GM12878 (cell line): ENCODE measurements at regions not wholly inside any gene's neighbourhood (a gene's known extent, or its start where the extent isn't known, plus 50 kb on each side); places are given as distances from the start of the nearest gene placed in this dataset.

Source experiments
- ATF2 ChIP-seq: IDR thresholded peaks from 2 replicates; pipeline ENCODE4 v1.6.1; 2012; ENCODE audit warnings: low read length, inconsistent platforms
- BHLHE40 ChIP-seq, 2 experiments: fragments of 450-650 bp in 1 of 2; IDR thresholded peaks; 2 replicates each; pipeline ENCODE4 v1.6.1; 2011 to 2017; ENCODE audit warnings: low read depth in 2 of 2, borderline replicate concordance in 1 of 2, improper control_type of control experiment in 1 of 2, low read length in 1 of 2, mild to moderate bottlenecking in 1 of 2
- BRCA1 ChIP-seq: IDR thresholded peaks from 2 replicates; pipeline ENCODE4 v1.6.1; 2011; ENCODE audit warnings: low read depth, low read length, improper control_type of control experiment
- CTCF ChIP-seq, 3 experiments: IDR thresholded peaks in 2 of 3; conservative IDR thresholded peaks in 1 of 3; 2 replicates each; pipeline ENCODE4 v1.5.1; 2011; ENCODE audit warnings: low read depth in 3 of 3, low read length in 3 of 3, mild to moderate bottlenecking in 3 of 3, control low read depth in 2 of 3, moderate library complexity in 2 of 3, inconsistent platforms in 1 of 3, mixed read lengths in 1 of 3; ENCODE audit not compliant: control insufficient read depth in 2 of 3, insufficient read depth in 1 of 3; ENCODE audit errors: extremely low read depth in 1 of 3
- EZH2 ChIP-seq: IDR thresholded peaks from 2 replicates; pipeline ENCODE4 v1.6.1; 2012; ENCODE audit warnings: low read depth, mild to moderate bottlenecking, control low read depth, inconsistent platforms, low read length, borderline replicate concordance; ENCODE audit not compliant: control insufficient read depth
- NR2C1 ChIP-seq: fragments of 450-650 bp; IDR thresholded peaks from 2 replicates; pipeline ENCODE4 v1.6.1; 2017; ENCODE audit warnings: antibody characterized with exemption, mild to moderate bottlenecking, moderate library complexity
- TARDBP ChIP-seq: IDR thresholded peaks from 2 replicates; pipeline ENCODE4 v1.6.1; 2016; ENCODE audit warnings: borderline replicate concordance
- USF1 ChIP-seq: IDR thresholded peaks from 2 replicates; pipeline ENCODE4 v1.6.1; 2011; ENCODE audit warnings: borderline replicate concordance, low read depth, mild to moderate bottlenecking, moderate library complexity, mixed read lengths, low read length; ENCODE audit not compliant: insufficient read depth; ENCODE audit errors: extremely low read length

GRCh38 chr14:96626121-96626768 lies 124.1 kb downstream of the PAPOLA start:
- no peak for TF ChIP-seq BHLHE40 (IDR thresholded peaks at IDR 0.05; ENCODE audit: borderline replicate concordance in 1 of 2, low read depth in 2 of 2, low read length in 1 of 2)
- TF ChIP-seq BRCA1, result no peak
- TF ChIP-seq EZH2, result no peak
- TF ChIP-seq ATF2, result no peak
- no peak for TF ChIP-seq TARDBP
- no peak for TF ChIP-seq CTCF (IDR thresholded peaks at IDR 0.05 in 2 of 3, conservative IDR thresholded peaks at IDR 0.05 in 1 of 3; ENCODE audit: control insufficient read depth in 2 of 3, extremely low read depth in 1 of 3, insufficient read depth in 1 of 3, low read depth in 3 of 3, low read length in 3 of 3)
- no peak for TF ChIP-seq USF1
- TF ChIP-seq NR2C1, result no peak
